T-helper 2 cell treated with Interferon-gamma antibody and Interleukin-4, amounts not matched to agents 5 μg/mL and 100 μg/mL, for 36 hours (primary cell): ENCODE measurements at regions not wholly inside any gene's neighbourhood (a gene's known extent, or its start where the extent isn't known, plus 50 kb on each side); places are given as distances from the start of the nearest gene placed in this dataset.

ENCODE experiments used
- DNase-seq: peaks from one replicate; pipeline ENCODE4 v3.0.0; 2021; ENCODE audit warnings: low spot score
- H3K27ac Mint-ChIP-seq: one replicate; pipeline ENCODE4 v1.8.0; 2021; ENCODE audit warnings: mild to moderate bottlenecking, mixed read lengths
- H3K27me3 Mint-ChIP-seq: one replicate; pipeline ENCODE4 v1.8.0; 2021; ENCODE audit warnings: low read depth, mixed read lengths
- H3K36me3 Mint-ChIP-seq: one replicate; pipeline ENCODE4 v1.8.0; 2021; ENCODE audit warnings: low read depth, mixed read lengths
- H3K4me1 Mint-ChIP-seq: one replicate; pipeline ENCODE4 v1.8.0; 2021; ENCODE audit warnings: low read depth, mixed read lengths
- H3K4me3 Mint-ChIP-seq: one replicate; pipeline ENCODE4 v1.8.0; 2022; ENCODE audit warnings: mild to moderate bottlenecking, moderate library complexity, mixed read lengths
- H3K9me3 Mint-ChIP-seq: one replicate; pipeline ENCODE4 v1.8.0; 2021; ENCODE audit warnings: mixed read lengths

GRCh38 chr3:194824701-194825111 is 139.0 kb downstream of the FAM43A start:
- Mint-ChIP-seq H3K36me3 (no peaks in the 10 kb centered on the region), H3K4me3 (no peak overlapping the region)
- no peak for DNase-seq

DNA sequence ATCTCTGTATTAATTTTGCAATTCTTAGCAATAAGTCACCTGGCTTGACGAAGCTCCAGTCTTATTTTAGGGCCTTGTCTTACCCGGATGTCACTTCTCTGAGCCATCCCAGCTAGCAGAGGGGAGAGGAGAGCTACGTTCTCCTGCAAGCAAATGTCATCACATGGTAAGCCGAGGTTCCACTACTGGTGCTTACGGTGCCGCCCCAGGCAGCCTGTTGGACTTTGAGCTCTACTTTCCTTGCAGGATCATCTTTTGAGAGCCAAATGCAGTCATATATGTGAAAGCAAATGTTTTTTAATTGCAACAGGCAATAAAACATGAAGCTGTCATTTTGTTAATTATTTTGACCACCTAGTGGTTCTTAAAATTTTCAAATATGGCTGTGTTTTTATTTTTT is 140.9 kb downstream of the FAM43A start:
- H3K27ac Mint-ChIP-seq: no peak overlapping the region
- no peak overlapping the region for H3K4me3 Mint-ChIP-seq
- no peaks in the 10 kb centered on the region for H3K9me3 Mint-ChIP-seq
- H3K4me1 Mint-ChIP-seq: no peaks in the 10 kb centered on the region
- no peaks in the 10 kb centered on the region for H3K27me3 Mint-ChIP-seq
- no peaks in the 10 kb centered on the region for H3K36me3 Mint-ChIP-seq
- DNase-seq: no peak

More at GRCh38 chr3:194824701-194825111, 139.0 kb downstream of the FAM43A start:
- H3K9me3 Mint-ChIP-seq: no peaks in the 10 kb centered on the region
- no peaks in the 10 kb centered on the region for H3K4me1 Mint-ChIP-seq
- no peaks in the 10 kb centered on the region for H3K27me3 Mint-ChIP-seq
- no peak overlapping the region for H3K27ac Mint-ChIP-seq

DNA sequence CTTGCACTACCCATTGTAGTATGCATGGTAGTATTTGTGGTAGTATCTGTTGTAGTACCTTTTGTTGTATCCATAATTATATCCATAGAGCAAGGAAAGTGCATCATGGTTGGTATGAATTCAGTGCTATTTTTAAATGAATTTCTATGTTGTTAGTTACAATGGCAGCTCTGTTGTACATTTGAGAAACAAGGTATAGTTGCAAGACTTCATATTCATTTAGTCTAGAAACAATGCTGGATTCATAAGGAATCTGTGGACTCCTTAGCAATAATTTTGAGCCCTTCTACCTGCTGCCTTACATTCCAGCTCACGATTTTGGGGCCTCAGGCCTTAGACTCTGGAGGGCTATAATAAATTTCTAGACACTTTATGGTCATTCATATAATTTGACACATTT is 141.8 kb downstream of the FAM43A start:
- Mint-ChIP-seq H3K27me3 (peaks cover 1% of the 10 kb centered on the region), H3K4me1 (no peaks in the 10 kb centered on the region), H3K4me3 (no peak overlapping the region), H3K36me3 (no peaks in the 10 kb centered on the region), H3K27ac (no peak overlapping the region), H3K9me3 (no peaks in the 10 kb centered on the region)
- no peak for DNase-seq

DNA sequence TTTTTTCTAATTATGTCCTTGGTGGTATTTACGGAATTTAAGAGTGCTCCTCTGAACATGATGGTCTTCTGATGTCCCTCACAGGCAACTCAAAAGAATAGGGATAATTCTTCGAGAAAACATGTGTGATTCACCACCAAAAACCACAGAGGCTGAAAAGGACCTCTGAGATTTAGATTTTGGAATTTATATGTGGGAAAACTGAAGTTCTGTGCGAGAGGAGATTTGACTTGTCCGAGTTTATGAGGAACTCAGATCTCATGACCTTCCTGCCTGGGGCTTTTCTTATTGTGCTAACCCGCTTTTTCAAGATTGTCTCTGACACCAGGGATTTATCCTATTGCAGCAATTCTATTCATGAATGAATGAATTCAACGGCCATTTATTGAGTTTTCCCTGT is 142.4 kb downstream of the FAM43A start:
- Mint-ChIP-seq H3K36me3 (no peaks in the 10 kb centered on the region), H3K27ac (no peak overlapping the region), H3K9me3 (no peaks in the 10 kb centered on the region), H3K4me3 (no peak overlapping the region), H3K4me1 (no peaks in the 10 kb centered on the region), H3K27me3 (peaks cover 2% of the 10 kb centered on the region)
- no peak for DNase-seq

GRCh38 chr3:194828926-194829325 is 143.2 kb downstream of the FAM43A start:
- no peak for DNase-seq
- H3K4me3 Mint-ChIP-seq: no peak overlapping the region
- H3K27me3 Mint-ChIP-seq: peaks cover 2% of the 10 kb centered on the region
- H3K4me1 Mint-ChIP-seq: no peaks in the 10 kb centered on the region
- no peaks in the 10 kb centered on the region for H3K9me3 Mint-ChIP-seq
- H3K27ac Mint-ChIP-seq: no peak overlapping the region
- H3K36me3 Mint-ChIP-seq: no peaks in the 10 kb centered on the region

DNA sequence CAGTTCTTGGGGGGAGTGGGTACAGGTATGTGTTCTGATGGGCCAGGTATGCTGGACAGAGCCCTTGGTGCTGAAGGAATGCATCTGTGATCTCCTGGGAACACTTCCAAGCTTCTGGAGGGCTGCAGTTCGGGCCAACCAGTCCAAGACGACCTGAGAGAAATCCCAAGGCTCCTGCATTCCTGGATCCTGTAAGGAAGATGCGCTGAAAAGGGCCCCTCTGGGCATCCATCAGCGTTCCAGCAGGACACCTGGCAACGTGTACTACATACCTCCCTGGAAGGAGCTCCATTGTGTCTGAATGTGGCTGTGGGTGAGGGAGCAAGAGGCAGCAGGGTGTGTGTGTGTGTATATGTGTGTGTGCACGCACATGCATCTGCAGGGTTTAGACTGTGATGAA is 144.7 kb downstream of the FAM43A start:
- Mint-ChIP-seq H3K36me3 (no peaks in the 10 kb centered on the region), H3K27ac (no peak overlapping the region), H3K27me3 (peaks cover 2% of the 10 kb centered on the region), H3K4me3 (no peak overlapping the region), H3K9me3 (no peaks in the 10 kb centered on the region), H3K4me1 (no peaks in the 10 kb centered on the region)
- no peak for DNase-seq

DNA sequence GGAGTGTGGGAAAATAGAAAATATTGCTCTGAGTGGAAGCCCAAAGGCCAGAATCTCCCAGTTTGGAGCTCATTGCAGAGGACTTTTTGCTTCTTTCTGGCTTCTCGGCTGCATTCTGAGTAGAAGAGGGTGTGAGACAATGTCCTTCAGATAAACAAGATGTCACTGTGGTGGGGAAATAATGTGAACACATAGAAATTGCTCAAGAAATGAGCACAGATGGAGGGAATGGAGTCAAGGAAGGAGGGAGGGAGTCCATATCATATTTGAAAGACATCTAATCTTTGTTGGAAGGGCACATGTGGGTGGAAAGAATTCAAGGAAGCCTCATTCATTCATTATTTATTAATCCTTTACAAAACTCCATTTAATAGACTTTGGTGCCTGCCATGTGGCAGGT is 145.3 kb downstream of the FAM43A start:
- no peaks in the 10 kb centered on the region for H3K36me3 Mint-ChIP-seq
- no peaks in the 10 kb centered on the region for H3K4me1 Mint-ChIP-seq
- no peak overlapping the region for H3K4me3 Mint-ChIP-seq
- DNase-seq: no peak
- peaks cover 2% of the 10 kb centered on the region for H3K27me3 Mint-ChIP-seq
- H3K27ac Mint-ChIP-seq: no peak overlapping the region
- H3K9me3 Mint-ChIP-seq: no peaks in the 10 kb centered on the region

- no peak for DNase-seq
- H3K27ac Mint-ChIP-seq: no peak overlapping the region
- H3K36me3 Mint-ChIP-seq: no peaks in the 10 kb centered on the region
- H3K9me3 Mint-ChIP-seq: no peaks in the 10 kb centered on the region
- peaks cover 2% of the 10 kb centered on the region for H3K27me3 Mint-ChIP-seq
- no peaks in the 10 kb centered on the region for H3K4me1 Mint-ChIP-seq
- no peak overlapping the region for H3K4me3 Mint-ChIP-seq
Observed at GRCh38 chr3:194832346-194833104, 146.8 kb downstream of the FAM43A start.

DNA sequence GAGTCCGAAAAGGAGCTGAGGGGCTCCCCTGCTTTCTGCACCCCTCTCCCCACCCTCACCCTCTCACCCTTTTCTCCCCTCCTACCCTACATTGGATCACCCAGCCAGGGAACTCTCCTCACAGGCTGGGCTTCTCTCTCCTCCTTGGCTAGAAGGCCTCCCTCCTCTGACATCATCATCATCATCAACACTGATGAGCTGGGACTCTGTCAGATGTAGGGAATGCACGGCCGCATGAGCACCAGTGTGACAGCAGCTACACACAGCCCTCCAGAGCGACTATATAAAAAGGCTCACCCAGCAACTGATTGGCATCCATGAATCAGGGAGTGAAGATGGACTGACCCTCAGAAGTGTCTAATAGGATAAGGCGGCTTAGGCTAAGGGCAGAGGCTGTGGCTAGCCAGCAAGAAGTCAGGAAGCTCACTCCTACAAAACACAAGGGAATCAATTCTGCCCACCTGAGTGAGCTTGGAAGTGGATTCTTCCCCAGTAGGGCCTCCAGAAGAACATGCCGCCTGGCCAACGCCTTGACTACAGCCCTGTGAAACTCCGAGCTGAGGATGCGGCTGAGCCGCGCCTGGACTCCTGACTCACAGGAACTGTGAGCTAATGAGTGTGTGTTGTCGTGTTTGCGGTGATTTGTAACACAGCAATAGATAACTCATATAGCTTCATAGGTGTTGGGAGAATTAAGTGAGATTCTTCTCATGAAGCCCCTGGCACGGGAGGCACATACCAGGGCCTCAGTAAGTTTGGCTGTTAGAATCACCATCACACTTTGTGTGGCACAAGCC is 147.6 kb downstream of the FAM43A start:
- H3K4me1 Mint-ChIP-seq: no peaks in the 10 kb centered on the region
- peaks cover 2% of the 10 kb centered on the region for H3K27me3 Mint-ChIP-seq
- no peak for DNase-seq
- no peaks in the 10 kb centered on the region for H3K36me3 Mint-ChIP-seq
- H3K9me3 Mint-ChIP-seq: no peaks in the 10 kb centered on the region
- no peak overlapping the region for H3K4me3 Mint-ChIP-seq
- no peak overlapping the region for H3K27ac Mint-ChIP-seq

- DNase-seq: no peak
- no peak overlapping the region for H3K4me3 Mint-ChIP-seq
- no peaks in the 10 kb centered on the region for H3K36me3 Mint-ChIP-seq
- H3K27me3 Mint-ChIP-seq: peaks cover 4% of the 10 kb centered on the region
- H3K9me3 Mint-ChIP-seq: no peaks in the 10 kb centered on the region
- no peaks in the 10 kb centered on the region for H3K4me1 Mint-ChIP-seq
- no peak overlapping the region for H3K27ac Mint-ChIP-seq
Observed at GRCh38 chr3:194836661-194837060, 151.0 kb downstream of the FAM43A start.

DNA sequence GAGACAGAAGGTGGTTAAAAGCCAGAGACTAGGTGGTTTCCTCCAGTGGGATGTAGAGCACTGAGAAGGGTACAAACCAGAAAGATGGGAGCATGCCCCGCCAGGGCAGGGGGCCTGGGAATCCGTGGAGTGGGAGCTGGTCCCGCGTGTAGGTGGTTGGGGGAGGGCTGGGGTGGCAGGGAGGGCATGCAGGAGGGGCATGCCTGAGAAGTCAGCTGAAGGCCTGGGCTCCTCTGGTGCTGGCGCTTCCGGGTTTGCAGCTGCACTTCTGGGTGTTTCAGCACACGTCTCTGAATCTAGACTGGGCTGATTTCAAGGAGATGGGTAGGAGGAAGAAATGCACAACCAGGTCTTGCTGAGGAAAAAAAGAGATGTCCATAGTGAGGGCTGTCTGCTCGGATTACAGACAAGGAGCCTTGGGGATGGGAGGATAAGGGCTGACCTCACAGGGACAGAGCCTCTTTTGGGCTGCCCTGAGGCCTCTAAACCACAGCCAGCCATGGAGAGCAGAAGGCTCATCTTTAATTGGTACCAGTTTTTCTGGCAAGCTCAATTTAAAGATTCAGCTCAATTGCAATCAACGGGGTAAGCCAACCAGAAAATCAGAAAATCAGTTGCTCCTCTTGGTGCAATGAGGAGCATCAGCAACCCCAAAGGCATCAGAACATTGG is 151.9 kb downstream of the FAM43A start:
- Mint-ChIP-seq H3K27ac (no peak overlapping the region), H3K27me3 (peaks cover 2% of the 10 kb centered on the region), H3K9me3 (no peaks in the 10 kb centered on the region), H3K4me1 (no peaks in the 10 kb centered on the region), H3K4me3 (no peak overlapping the region), H3K36me3 (no peaks in the 10 kb centered on the region)
- no peak for DNase-seq

- Mint-ChIP-seq H3K36me3 (no peaks in the 10 kb centered on the region), H3K27me3 (peaks cover 2% of the 10 kb centered on the region), H3K9me3 (no peaks in the 10 kb centered on the region), H3K4me1 (no peaks in the 10 kb centered on the region), H3K27ac (no peak overlapping the region), H3K4me3 (no peak overlapping the region)
- no peak for DNase-seq
Observed at GRCh38 chr3:194838236-194838635, 152.6 kb downstream of the FAM43A start.

GRCh38 chr3:194840661-194841514 is 155.2 kb downstream of the FAM43A start:
- Mint-ChIP-seq H3K27ac (no peak overlapping the region), H3K4me1 (no peaks in the 10 kb centered on the region), H3K9me3 (no peaks in the 10 kb centered on the region), H3K36me3 (no peaks in the 10 kb centered on the region), H3K27me3 (peaks cover 2% of the 10 kb centered on the region), H3K4me3 (no peak overlapping the region)
- DNase-seq: no peak
